HepG2 (cell line): ENCODE measurements at regions not wholly inside any gene's neighbourhood (a gene's known extent, or its start where the extent isn't known, plus 50 kb on each side); places are given as distances from the start of the nearest gene placed in this dataset.

Experiments
- ATAC-seq: fragments of 200-7000 bp; cut with Tn5 transposase; 3 replicates; pipeline ENCODE4 v1.9.1; 2020; ENCODE audit warnings: mild to moderate bottlenecking, moderate library complexity
- BruUV-seq: library from RNA; stranded (reverse); fragments of 400-500 nt; replicated peaks from 2 replicates; lab custom pipeline; 2021; lab: Mats Ljungman, UMichigan
- CTCF ChIA-PET: fragments of 300-600 bp; formaldehyde crosslinking; extraction: SDS; loops from one replicate; lab custom pipeline; 2021; ENCODE audit warnings: low total read pairs, inconsistent platforms, low intra/inter-chr PET ratio; lab: Yijun Ruan, JAX
- POLR2A ChIA-PET: fragments of 350-600 bp; sonication (Branson Sonifier 250); formaldehyde crosslinking; loops from one replicate; lab custom pipeline; 2020; ENCODE audit warnings: antibody characterized with exemption, inconsistent platforms; lab: Yijun Ruan, JAX
- DNase-seq: peaks from one replicate; pipeline ENCODE4 v3.0.0-alpha.2; 2015; ENCODE audit warnings: low spot score
- FAIRE-seq: peaks from 3 replicates; lab custom pipeline; 2011; peaks lifted over from hg19 to GRCh38; lab: Jason Lieb, UNC
- H2AFZ ChIP-seq: one replicate; pipeline ENCODE4 v1.6.1; 2011; ENCODE audit warnings: low read length, inconsistent platforms
- H3K27ac ChIP-seq: fragments of 300-600 bp; 3 replicates; pipeline ENCODE4 v1.8.0; 2011; ENCODE audit warnings: mixed run types, mild to moderate bottlenecking, mixed read lengths, low read length, inconsistent platforms; ENCODE audit not compliant: insufficient read depth; ENCODE audit errors: extremely low read length
- H3K27me3 ChIP-seq, 2 experiments: fragments of 200-600 bp in 1 of 2; 2 replicates in 1 of 2; 3 replicates in 1 of 2; pipeline versions ENCODE4 v1.6.0 to v1.8.0; 2011; ENCODE audit warnings: low read length in 2 of 2, mild to moderate bottlenecking in 2 of 2, moderate library complexity in 2 of 2, inconsistent platforms in 1 of 2; ENCODE audit not compliant: insufficient read depth in 2 of 2, control insufficient read depth in 1 of 2
- H3K36me3 ChIP-seq, 2 experiments: fragments of 200-600 bp in 1 of 2; replicated peaks in 1 of 2; 2 replicates in 1 of 2; 3 replicates in 1 of 2; pipeline versions ENCODE4 v1.5.1 to v1.8.0; 2011; ENCODE audit warnings: low read length in 2 of 2, inconsistent platforms in 1 of 2; ENCODE audit not compliant: insufficient read depth in 2 of 2, control insufficient read depth in 1 of 2
- H3K4me1 ChIP-seq: 2 replicates; pipeline ENCODE4 v1.5.1; 2012; ENCODE audit warnings: low read length, inconsistent platforms; ENCODE audit not compliant: insufficient read depth
- H3K4me2 ChIP-seq: 2 replicates; pipeline ENCODE4 v1.6.0; 2011; ENCODE audit warnings: low read depth, low read length, inconsistent platforms
- H3K4me3 ChIP-seq, 3 experiments: fragments of 200-600 bp in 1 of 3; sonication (generic), shearing (Covaris generic) in 1 of 3; replicated peaks in 1 of 3; 2 replicates each; pipeline ENCODE4 v1.5.1; 2011 to 2016; ENCODE audit warnings: low read length in 3 of 3, inconsistent platforms in 2 of 3, low read depth in 2 of 3, mild to moderate bottlenecking in 2 of 3, control low read depth in 1 of 3, mixed read lengths in 1 of 3; ENCODE audit not compliant: insufficient read depth in 1 of 3
- H3K79me2 ChIP-seq: one replicate; pipeline ENCODE4 v1.6.1; 2011; ENCODE audit warnings: low read length, inconsistent platforms; ENCODE audit not compliant: insufficient read depth
- H3K9ac ChIP-seq: 2 replicates; pipeline ENCODE4 v1.6.0; 2011; ENCODE audit warnings: mild to moderate bottlenecking, low read depth, low read length, inconsistent platforms; ENCODE audit not compliant: insufficient read depth
- H3K9me3 ChIP-seq: 2 replicates; pipeline ENCODE4 v1.5.1; 2012; ENCODE audit warnings: mild to moderate bottlenecking, low read length
- H4K20me1 ChIP-seq: 2 replicates; pipeline ENCODE4 v1.6.0; 2011; ENCODE audit warnings: inconsistent platforms, mild to moderate bottlenecking, low read length, moderate library complexity; ENCODE audit not compliant: insufficient read depth
- HOMEZ ChIP-seq: IDR thresholded peaks from 2 replicates; pipeline ENCODE4 v1.6.1; 2016; ENCODE audit warnings: low read depth
- RORA ChIP-seq: sonication (generic); formaldehyde crosslinking; IDR thresholded peaks from 2 replicates; pipeline ENCODE4 v1.5.0; 2020; ENCODE audit warnings: mild to moderate bottlenecking, missing genetic modification reagents, moderate library complexity
- SSRP1 ChIP-seq: IDR thresholded peaks from 2 replicates; pipeline ENCODE4 v1.6.1; 2016; ENCODE audit warnings: control low read depth
- TCF12 ChIP-seq, 2 experiments: fragments of 450-650 bp in 1 of 2; sonication (generic) in 1 of 2; formaldehyde crosslinking in 1 of 2; IDR thresholded peaks; 2 replicates each; pipeline versions ENCODE4 v1.6.1 to v1.8.0; 2017 to 2022; ENCODE audit warnings: antibody characterized with exemption in 1 of 2, mild to moderate bottlenecking in 1 of 2, missing genetic modification reagents in 1 of 2, moderate library complexity in 1 of 2
- ZNF564 ChIP-seq: sonication (generic); formaldehyde crosslinking; IDR thresholded peaks from 2 replicates; pipeline ENCODE4 v1.8.1; 2023; ENCODE audit warnings: mild to moderate bottlenecking, missing genetic modification reagents
- ZNF7 ChIP-seq: IDR thresholded peaks from 2 replicates; pipeline ENCODE4 v1.6.1; 2016; ENCODE audit warnings: missing biosample characterization, missing genetic modification reagents
- ZNF766 ChIP-seq: sonication (generic); formaldehyde crosslinking; IDR thresholded peaks from 2 replicates; pipeline ENCODE4 v1.5.0; 2020; ENCODE audit warnings: missing genetic modification reagents, borderline replicate concordance
- ZNF784 ChIP-seq: sonication (generic); formaldehyde crosslinking; IDR thresholded peaks from 2 replicates; pipeline ENCODE4 v1.5.1; 2020; ENCODE audit warnings: missing genetic modification reagents, mild to moderate bottlenecking, borderline replicate concordance
- WGBS: methylation state at CpG from one replicate; pipeline ENCODE4 v1.1.6; 2017; ENCODE audit warnings: low lambda C conversion rate; 5-methylcytosine and 5-hydroxymethylcytosine counted together
- in situ Hi-C: cut with HindIII; loops from 2 replicates; pipeline ENCODE4 v1.10.0; 2017; ENCODE audit warnings: low pct_unique_long_range_greater_than_20kb; ENCODE audit not compliant: extremely low pct_ligation_motif_present
- intact Hi-C: fragments of 100-400 bp; cut with micrococcal nuclease; formaldehyde crosslinking; loops from one replicate; pipeline ENCODE4 v1.10.0; 2022; ENCODE audit not compliant: unreplicated experiment

- no peak for TF ChIP-seq ZNF766 (CRISPR knock-in tag)
- TF ChIP-seq, all 625 proteins: peak for 0
Measured at GRCh38 chr7:16233517-16233916, 187.8 kb downstream of the CRPPA start (continued).

GRCh38 chr7:16232273-16232672 lies 189.1 kb downstream of the CRPPA start:
- Histone ChIP-seq H3K4me2 (no peak overlapping the region), H3K27me3 (no peaks in the 10 kb centered on the region), H3K79me2 (no peaks in the 10 kb centered on the region), H3K4me1 (no peaks in the 10 kb centered on the region), H3K4me3 (no peak overlapping the region), H3K27ac (no peak overlapping the region), H3K9me3 (peaks cover 43% of the 10 kb centered on the region), H4K20me1 (no peaks in the 10 kb centered on the region), H3K9ac (no peak overlapping the region), H3K36me3 (no peaks in the 10 kb centered on the region), H2AFZ (no peak overlapping the region)
- POLR2A ChIA-PET: no interaction called here
- WGBS: 44% methylated on average over 1 of the region's 1 CpG
- intact Hi-C loops: no loop called here
- no TSS peak for BruUV-seq
- CTCF ChIA-PET: no interaction called here
- DNase-seq (no peak), FAIRE-seq (no peak), ATAC-seq (no peak)
- TF ChIP-seq ZNF784 (CRISPR knock-in tag): no peak
- peak; percentile 69; the same call in 1 of the 2 replicates for TF ChIP-seq ZNF564
- in situ Hi-C loops: no loop called here

- FAIRE-seq: no peak
- WGBS: 46% methylated on average over 8 of the region's 8 CpGs
- CTCF ChIA-PET: no interaction called here
- TF ChIP-seq TCF12 (IDR thresholded peaks at IDR 0.05): no peak
- no peak for TF ChIP-seq TCF12 (CRISPR knock-in tag; IDR thresholded peaks at IDR 0.05)
- TF ChIP-seq HOMEZ: no peak
- TF ChIP-seq ZNF7 (CRISPR knock-in tag): no peak
- TF ChIP-seq RORA (CRISPR knock-in tag): no peak
- TF ChIP-seq SSRP1 (CRISPR knock-in tag): no peak
Measured at GRCh38 chr7:16223963-16224707, 197.2 kb downstream of the CRPPA start.

More at GRCh38 chr7:16223963-16224707, 197.2 kb downstream of the CRPPA start:
- DNase-seq: no peak
- Histone ChIP-seq H4K20me1 (no peaks in the 10 kb centered on the region), H3K4me2 (no peak overlapping the region), H3K36me3 (no peaks in the 10 kb centered on the region), H3K27me3 (no peaks in the 10 kb centered on the region), H3K4me1 (no peaks in the 10 kb centered on the region), H3K79me2 (no peaks in the 10 kb centered on the region), H3K9ac (no peak overlapping the region), H3K9me3 (peaks cover 9% of the 10 kb centered on the region; the same call in 1 of the 2 replicates), H2AFZ (no peak overlapping the region), H3K27ac (no peak overlapping the region), H3K4me3 (no peak overlapping the region)
- in situ Hi-C loops (no loop called here), intact Hi-C loops (no loop called here)
- POLR2A ChIA-PET: no interaction called here
- ATAC-seq: no peak
- no TSS peak for BruUV-seq
